ENCODE measurements at regions not wholly inside any gene's neighbourhood (a gene's known extent, or its start where the extent isn't known, plus 50 kb on each side); places are given as distances from the start of the nearest gene placed in this dataset.

GRCh38 chr12:31227401-31227981 lies 98.5 kb downstream of the SINHCAF start:
- no peak overlapping the region for H3K9ac ChIP-seq (ENCODE audit: extremely low read depth, low read length, poor library complexity, severe bottlenecking)
- Mint-ChIP-seq H3K27me3 (ENCODE audit: insufficient read depth) (peaks cover 7% of the 10 kb centered on the region), H3K27ac (no peak overlapping the region), H3K4me1 (peaks cover 58% of the 10 kb centered on the region), H3K9me3 (no peaks in the 10 kb centered on the region), H3K36me3 (ENCODE audit: low read depth) (no peaks in the 10 kb centered on the region), H3K4me3 (no peak overlapping the region)
- H3K27ac ChIP-seq (ENCODE audit: low read depth, low read length) = no peak overlapping the region
- peaks cover 6% of the 10 kb centered on the region for H3K9me3 ChIP-seq (ENCODE audit: control insufficient read depth, low read length)
- no peaks in the 10 kb centered on the region for H3K27me3 ChIP-seq (ENCODE audit: control insufficient read depth, insufficient read depth, low read length, poor library complexity, severe bottlenecking)
- WGBS, 2 experiments (ENCODE audit: insufficient coverage in 1 of 2, insufficient read length in 1 of 2) = 92 to 95% methylated on average over 4 to 12 of the region's 12 CpGs
- H3K4me3 ChIP-seq (ENCODE audit: low read length) = no peak overlapping the region
- H3K4me1 ChIP-seq (ENCODE audit: control insufficient read depth, insufficient read depth, low read length) = peaks cover 22% of the 10 kb centered on the region
- peak; percentile 33 for TF ChIP-seq CTCF (conservative IDR thresholded peaks at IDR 0.05)
- peak; percentile 75 for DNase-seq
- no peaks in the 10 kb centered on the region for H3K36me3 ChIP-seq (ENCODE audit: control insufficient read depth, insufficient read depth, low read length)

GRCh38 chr12:31228811-31229792 lies 96.8 kb downstream of the SINHCAF start:
- Mint-ChIP-seq H3K9me3 (no peaks in the 10 kb centered on the region), H3K4me3 (no peak overlapping the region), H3K27me3 (ENCODE audit: insufficient read depth) (peaks cover 17% of the 10 kb centered on the region), H3K4me1 (peaks cover 48% of the 10 kb centered on the region), H3K27ac (no peak overlapping the region), H3K36me3 (ENCODE audit: low read depth) (no peaks in the 10 kb centered on the region)
- H3K27ac ChIP-seq (ENCODE audit: low read depth, low read length) = no peak overlapping the region
- H3K9ac ChIP-seq (ENCODE audit: extremely low read depth, low read length, poor library complexity, severe bottlenecking) = no peak overlapping the region
- TF ChIP-seq CTCF (conservative IDR thresholded peaks at IDR 0.05) = no peak
- H3K27me3 ChIP-seq (ENCODE audit: control insufficient read depth, insufficient read depth, low read length, poor library complexity, severe bottlenecking) = no peaks in the 10 kb centered on the region
- H3K9me3 ChIP-seq (ENCODE audit: control insufficient read depth, low read length) = peaks cover 6% of the 10 kb centered on the region
- H3K4me1 ChIP-seq (ENCODE audit: control insufficient read depth, insufficient read depth, low read length) = peaks cover 17% of the 10 kb centered on the region
- DNase-seq = peak; percentile 40
- H3K36me3 ChIP-seq (ENCODE audit: control insufficient read depth, insufficient read depth, low read length) = no peaks in the 10 kb centered on the region
- 92 to 96% methylated on average over 14 to 23 of the region's 23 CpGs for WGBS, 2 experiments (ENCODE audit: insufficient coverage in 1 of 2, insufficient read length in 1 of 2)
- H3K4me3 ChIP-seq (ENCODE audit: low read length) = no peak overlapping the region

- H3K27ac Mint-ChIP-seq = no peak overlapping the region
- H3K4me3 Mint-ChIP-seq = no peak overlapping the region
- no peak overlapping the region for H3K9ac ChIP-seq (ENCODE audit: extremely low read depth, low read length, poor library complexity, severe bottlenecking)
- peaks cover 9% of the 10 kb centered on the region for H3K4me1 ChIP-seq (ENCODE audit: control insufficient read depth, insufficient read depth, low read length)
- no peak overlapping the region for H3K27ac ChIP-seq (ENCODE audit: low read depth, low read length)
- peaks cover 6% of the 10 kb centered on the region for H3K9me3 ChIP-seq (ENCODE audit: control insufficient read depth, low read length)
- H3K36me3 Mint-ChIP-seq (ENCODE audit: low read depth) = no peaks in the 10 kb centered on the region
- no peaks in the 10 kb centered on the region for H3K36me3 ChIP-seq (ENCODE audit: control insufficient read depth, insufficient read depth, low read length)
- WGBS, 2 experiments (ENCODE audit: insufficient coverage in 1 of 2, insufficient read length in 1 of 2) = 95% methylated on average over 4 of the region's 5 CpGs; no CpG with 5 or more reads in 1 of the 2 experiments
- no peak overlapping the region for H3K4me3 ChIP-seq (ENCODE audit: low read length)
- H3K27me3 Mint-ChIP-seq (ENCODE audit: insufficient read depth) = peaks cover 24% of the 10 kb centered on the region
- H3K4me1 Mint-ChIP-seq = peaks cover 41% of the 10 kb centered on the region
- peak; percentile 28 for DNase-seq
- no peak for TF ChIP-seq CTCF (conservative IDR thresholded peaks at IDR 0.05)
- H3K9me3 Mint-ChIP-seq = no peaks in the 10 kb centered on the region
- no peaks in the 10 kb centered on the region for H3K27me3 ChIP-seq (ENCODE audit: control insufficient read depth, insufficient read depth, low read length, poor library complexity, severe bottlenecking)
Measured at GRCh38 chr12:31230004-31230403, 95.9 kb downstream of the SINHCAF start.

Measured in endodermal cell (in vitro differentiated cells).